ENCODE measurements at regions not wholly inside any gene's neighbourhood (a gene's known extent, or its start where the extent isn't known, plus 50 kb on each side); places are given as distances from the start of the nearest gene placed in this dataset.

GRCh38 chr11:116600930-116601329 lies 171.9 kb downstream of the BUD13 start:
- WGBS = 81% methylated on average over 4 of the region's 4 CpGs

GRCh38 chr11:116598556-116598955 lies 174.2 kb downstream of the BUD13 start:
- Histone ChIP-seq H3K4me3 (ENCODE audit: low read depth in 1 of 3, low read length in 3 of 3) (no peak overlapping the region), H3K9ac (ENCODE audit: low read depth in 1 of 2, low read length in 2 of 2) (no peak overlapping the region), H3K27me3 (ENCODE audit: control insufficient read depth in 4 of 4, insufficient read depth in 4 of 4, low read length in 3 of 4) (no peaks in the 10 kb centered on the region), H3K27ac (ENCODE audit: low read depth in 1 of 2, low read length in 2 of 2) (no peak overlapping the region), H3K9me3 (ENCODE audit: control insufficient read depth in 4 of 4, low read length in 3 of 4) (no peaks in the 10 kb centered on the region), H3K4me1 (ENCODE audit: control insufficient read depth in 4 of 4, insufficient read depth in 4 of 4, low read length in 3 of 4) (no peaks in the 10 kb centered on the region), H3K36me3 (ENCODE audit: control insufficient read depth in 4 of 4, insufficient read depth in 3 of 4, low read depth in 1 of 4, low read length in 3 of 4) (no peaks in the 10 kb centered on the region)
- 69% methylated on average over 3 of the region's 3 CpGs for WGBS
- DNase-seq (ENCODE audit: low spot score) = no peak
- TF ChIP-seq, protein P1, sequence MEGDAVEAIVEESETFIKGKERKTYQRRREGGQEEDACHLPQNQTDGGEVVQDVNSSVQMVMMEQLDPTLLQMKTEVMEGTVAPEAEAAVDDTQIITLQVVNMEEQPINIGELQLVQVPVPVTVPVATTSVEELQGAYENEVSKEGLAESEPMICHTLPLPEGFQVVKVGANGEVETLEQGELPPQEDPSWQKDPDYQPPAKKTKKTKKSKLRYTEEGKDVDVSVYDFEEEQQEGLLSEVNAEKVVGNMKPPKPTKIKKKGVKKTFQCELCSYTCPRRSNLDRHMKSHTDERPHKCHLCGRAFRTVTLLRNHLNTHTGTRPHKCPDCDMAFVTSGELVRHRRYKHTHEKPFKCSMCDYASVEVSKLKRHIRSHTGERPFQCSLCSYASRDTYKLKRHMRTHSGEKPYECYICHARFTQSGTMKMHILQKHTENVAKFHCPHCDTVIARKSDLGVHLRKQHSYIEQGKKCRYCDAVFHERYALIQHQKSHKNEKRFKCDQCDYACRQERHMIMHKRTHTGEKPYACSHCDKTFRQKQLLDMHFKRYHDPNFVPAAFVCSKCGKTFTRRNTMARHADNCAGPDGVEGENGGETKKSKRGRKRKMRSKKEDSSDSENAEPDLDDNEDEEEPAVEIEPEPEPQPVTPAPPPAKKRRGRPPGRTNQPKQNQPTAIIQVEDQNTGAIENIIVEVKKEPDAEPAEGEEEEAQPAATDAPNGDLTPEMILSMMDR (IDR thresholded peaks at IDR 0.05; ENCODE audit: low read depth, low read length, missing input control) = no peak

More at GRCh38 chr11:116600930-116601329, 171.9 kb downstream of the BUD13 start:
- Histone ChIP-seq H3K9ac (ENCODE audit: low read depth in 1 of 2, low read length in 2 of 2) (no peak overlapping the region), H3K4me3 (ENCODE audit: low read depth in 1 of 3, low read length in 3 of 3) (no peak overlapping the region), H3K36me3 (ENCODE audit: control insufficient read depth in 4 of 4, insufficient read depth in 3 of 4, low read depth in 1 of 4, low read length in 3 of 4) (no peaks in the 10 kb centered on the region), H3K4me1 (ENCODE audit: control insufficient read depth in 4 of 4, insufficient read depth in 4 of 4, low read length in 3 of 4) (no peaks in the 10 kb centered on the region), H3K9me3 (ENCODE audit: control insufficient read depth in 4 of 4, low read length in 3 of 4) (no peaks in the 10 kb centered on the region), H3K27ac (ENCODE audit: low read depth in 1 of 2, low read length in 2 of 2) (no peak overlapping the region), H3K27me3 (ENCODE audit: control insufficient read depth in 4 of 4, insufficient read depth in 4 of 4, low read length in 3 of 4) (no peaks in the 10 kb centered on the region)
- no peak for DNase-seq (ENCODE audit: low spot score)
- no peak for TF ChIP-seq ATF3 (IDR thresholded peaks at IDR 0.05)
- TF ChIP-seq HNF4G (IDR thresholded peaks at IDR 0.05) = no peak
- no peak for TF ChIP-seq MAX (IDR thresholded peaks at IDR 0.05)

DNA sequence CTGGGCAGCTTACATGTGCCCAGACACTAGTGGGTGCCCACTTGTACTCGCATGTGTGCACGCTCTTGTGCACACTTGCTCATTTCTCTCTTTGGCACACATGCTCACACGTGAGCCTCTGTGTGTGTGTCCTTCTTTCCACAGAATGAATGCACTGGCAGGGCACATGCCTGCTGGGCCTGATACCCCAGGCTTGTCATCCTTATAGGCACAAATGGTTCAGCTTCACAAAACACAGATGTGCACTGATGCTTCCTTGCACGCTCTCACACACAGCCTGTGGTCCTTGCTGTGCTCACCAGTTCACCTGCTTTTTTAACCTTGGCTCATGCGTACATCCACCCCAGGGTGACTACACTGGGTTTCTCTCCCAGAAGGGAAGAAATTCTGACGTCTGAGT lies 174.8 kb downstream of the BUD13 start:
- H3K4me1 ChIP-seq (ENCODE audit: control insufficient read depth in 4 of 4, insufficient read depth in 4 of 4, low read length in 3 of 4) = no peaks in the 10 kb centered on the region
- H3K27ac ChIP-seq (ENCODE audit: low read depth in 1 of 2, low read length in 2 of 2) = no peak overlapping the region
- DNase-seq (ENCODE audit: low spot score) = no peak
- TF ChIP-seq FOXA2 (IDR thresholded peaks at IDR 0.05) (no peak), NR2F2 (IDR thresholded peaks at IDR 0.05) (no peak), RAD21 (IDR thresholded peaks at IDR 0.05) (no peak), REST (IDR thresholded peaks at IDR 0.05) (no peak), RXRA (IDR thresholded peaks at IDR 0.05) (no peak), ATF3 (IDR thresholded peaks at IDR 0.05) (no peak), YY1 (IDR thresholded peaks at IDR 0.05) (no peak), HNF4A (conservative IDR thresholded peaks at IDR 0.05) (no peak), HNF4G (IDR thresholded peaks at IDR 0.05) (no peak)
- TF ChIP-seq, protein P1 (IDR thresholded peaks at IDR 0.05; ENCODE audit: low read depth, low read length, missing input control) = no peak
- no peaks in the 10 kb centered on the region for H3K36me3 ChIP-seq (ENCODE audit: control insufficient read depth in 4 of 4, insufficient read depth in 3 of 4, low read depth in 1 of 4, low read length in 3 of 4)
- H3K9ac ChIP-seq (ENCODE audit: low read depth in 1 of 2, low read length in 2 of 2) = no peak overlapping the region
- 88% methylated on average over 6 of the region's 6 CpGs for WGBS
- no peaks in the 10 kb centered on the region for H3K9me3 ChIP-seq (ENCODE audit: control insufficient read depth in 4 of 4, low read length in 3 of 4)
- H3K27me3 ChIP-seq (ENCODE audit: control insufficient read depth in 4 of 4, insufficient read depth in 4 of 4, low read length in 3 of 4) = no peaks in the 10 kb centered on the region
- H3K4me3 ChIP-seq (ENCODE audit: low read depth in 1 of 3, low read length in 3 of 3) = no peak overlapping the region
